Kidney epithelial cell (primary cell): ENCODE measurements at regions not wholly inside any gene's neighbourhood (a gene's known extent, or its start where the extent isn't known, plus 50 kb on each side); places are given as distances from the start of the nearest gene placed in this dataset.
"Not testable (repeated sequence)": the region's sequence is repeated elsewhere in the genome, so short reads cannot be mapped to it uniquely, and the experiment has no call there.

Experiments used
- DNase-seq: peaks from one replicate; pipeline ENCODE4 v3.0.0-alpha.2; 2010; ENCODE audit warnings: low read depth
- H3K27me3 ChIP-seq: 2 replicates; pipeline ENCODE4 v1.6.0; 2011; ENCODE audit warnings: low read length; ENCODE audit not compliant: control insufficient read depth, insufficient read depth
- H3K36me3 ChIP-seq: 2 replicates; pipeline ENCODE4 v1.5.1; 2011; ENCODE audit warnings: low read length; ENCODE audit not compliant: control insufficient read depth, insufficient read depth
- H3K4me3 ChIP-seq: 2 replicates; pipeline ENCODE4 v1.5.1; 2011; ENCODE audit warnings: low read depth, mild to moderate bottlenecking, control low read depth, low read length
- CTCF ChIP-seq: IDR thresholded peaks from 2 replicates; pipeline ENCODE4 v1.5.1; 2011; ENCODE audit warnings: mild to moderate bottlenecking, moderate library complexity, low read length, control low read depth, inconsistent platforms; ENCODE audit not compliant: insufficient read depth, poor library complexity, severe bottlenecking

GRCh38 chr9:134570711-134571325 lies 70.8 kb upstream of the COL5A1 start:
- no peak for DNase-seq
- Histone ChIP-seq H3K27me3 (no peaks in the 10 kb centered on the region), H3K4me3 (no peak overlapping the region), H3K36me3 (no peaks in the 10 kb centered on the region)
- TF ChIP-seq CTCF = no peak

- no peak for DNase-seq
- TF ChIP-seq CTCF = no peak
- H3K27me3 ChIP-seq = peaks cover 2% of the 10 kb centered on the region
- no peaks in the 10 kb centered on the region for H3K36me3 ChIP-seq
- no peak overlapping the region for H3K4me3 ChIP-seq
Measured at GRCh38 chr9:134571326-134571931, 70.2 kb upstream of the COL5A1 start.

GRCh38 chr9:134571946-134572917 lies 69.4 kb upstream of the COL5A1 start:
- H3K27me3 ChIP-seq = peaks cover 2% of the 10 kb centered on the region
- DNase-seq = no peak
- H3K36me3 ChIP-seq = no peaks in the 10 kb centered on the region
- TF ChIP-seq CTCF = no peak
- H3K4me3 ChIP-seq = no peak overlapping the region

- H3K4me3 ChIP-seq, DNase-seq, H3K36me3 ChIP-seq, H3K27me3 ChIP-seq: not testable (repeated sequence)
Measured at GRCh38 chr9:134574686-134575085, 66.9 kb upstream of the COL5A1 start.

GRCh38 chr9:134575103-134575900 lies 66.3 kb upstream of the COL5A1 start:
- no peak for DNase-seq
- H3K36me3 ChIP-seq = no peaks in the 10 kb centered on the region
- TF ChIP-seq CTCF = no peak
- no peak overlapping the region for H3K4me3 ChIP-seq
- H3K27me3 ChIP-seq = peaks cover 4% of the 10 kb centered on the region

- H3K36me3 ChIP-seq = no peaks in the 10 kb centered on the region
- TF ChIP-seq CTCF = no peak
- no peak for DNase-seq
- peaks cover 4% of the 10 kb centered on the region for H3K27me3 ChIP-seq
- H3K4me3 ChIP-seq = no peak overlapping the region
Measured at GRCh38 chr9:134575901-134576176, 65.8 kb upstream of the COL5A1 start.
